ENCODE measurements at regions not wholly inside any gene's neighbourhood (a gene's known extent, or its start where the extent isn't known, plus 50 kb on each side); places are given as distances from the start of the nearest gene placed in this dataset.

GRCh38 chr1:228969953-228970800 is 234.9 kb downstream of the RHOU start:
- no peak for DNase-seq (ENCODE audit: low spot score)

- DNase-seq (ENCODE audit: low spot score): no peak
Observed at GRCh38 chr1:228972576-228972975, 237.3 kb downstream of the RHOU start.

GRCh38 chr1:228974273-228974672 is 239.0 kb downstream of the RHOU start:
- DNase-seq (ENCODE audit: low spot score): no peak

GRCh38 chr1:228975238-228975907 is 240.1 kb downstream of the RHOU start:
- no peak for DNase-seq (ENCODE audit: low spot score)

- no peak for DNase-seq (ENCODE audit: low spot score)
Observed at GRCh38 chr1:228976316-228976715, 241.0 kb downstream of the RHOU start.

- DNase-seq (ENCODE audit: low spot score): no peak
Observed at GRCh38 chr1:228977307-228977706, 242.0 kb downstream of the RHOU start.

- DNase-seq (ENCODE audit: low spot score): no peak
Observed at GRCh38 chr1:228977741-228978140, 242.5 kb downstream of the RHOU start.

- no peak for DNase-seq (ENCODE audit: low spot score)
Observed at GRCh38 chr1:228978484-228979324, 243.4 kb downstream of the RHOU start.

- no peak for DNase-seq (ENCODE audit: low spot score)
Observed at GRCh38 chr1:228979325-228979699, 244.0 kb downstream of the RHOU start.

- no peak for DNase-seq (ENCODE audit: low spot score)
Observed at GRCh38 chr1:228979774-228980173, 244.5 kb downstream of the RHOU start.

GRCh38 chr1:228980232-228980937 is 245.1 kb downstream of the RHOU start:
- no peak for DNase-seq (ENCODE audit: low spot score)

GRCh38 chr1:228982637-228983036 is 247.4 kb downstream of the RHOU start:
- no peak for DNase-seq (ENCODE audit: low spot score)

- no peak for DNase-seq (ENCODE audit: low spot score)
Observed at GRCh38 chr1:228983231-228983660, 248.0 kb downstream of the RHOU start.

- DNase-seq (ENCODE audit: low spot score): no peak
Observed at GRCh38 chr1:228983661-228984060, 248.4 kb downstream of the RHOU start.

- no peak for DNase-seq (ENCODE audit: low spot score)
Observed at GRCh38 chr1:228984107-228984506, 248.8 kb downstream of the RHOU start.

GRCh38 chr1:228984646-228985631 is 249.7 kb downstream of the RHOU start:
- DNase-seq (ENCODE audit: low spot score): no peak

- DNase-seq (ENCODE audit: low spot score): no peak
Observed at GRCh38 chr1:228985661-228986060, 250.4 kb downstream of the RHOU start.

GRCh38 chr1:228986093-228986904 is 251.0 kb downstream of the RHOU start:
- no peak for DNase-seq (ENCODE audit: low spot score)

- DNase-seq (ENCODE audit: low spot score): no peak
Observed at GRCh38 chr1:228987286-228987685, 252.0 kb downstream of the RHOU start.

Data from HT-29 (cell line).